K562 (cell line): ENCODE measurements at regions not wholly inside any gene's neighbourhood (a gene's known extent, or its start where the extent isn't known, plus 50 kb on each side); places are given as distances from the start of the nearest gene placed in this dataset.

Experiments
- ATAC-seq: fragments of 200-7000 bp; cut with Tn5 transposase; 3 replicates; pipeline ENCODE4 v1.9.1; 2020; ENCODE audit warnings: moderate library complexity
- BruUV-seq: library from RNA; stranded (reverse); fragments of 400-500 nt; replicated peaks from 2 replicates; lab custom pipeline; 2021; lab: Mats Ljungman, UMichigan
- CTCF ChIA-PET: fragments of 300-600 bp; formaldehyde crosslinking; extraction: SDS; loops from one replicate; lab custom pipeline; 2021; ENCODE audit warnings: low intra/inter-chr PET ratio; lab: Yijun Ruan, JAX
- POLR2A ChIA-PET: fragments of 300-600, 350-650 bp; sonication (Branson Sonifier 250); formaldehyde crosslinking; extraction: SDS; loops from one replicate; lab custom pipeline; 2021; ENCODE audit warnings: antibody characterized with exemption, inconsistent platforms; lab: Yijun Ruan, JAX
- DNase-seq, 4 experiments: peaks; one replicate each; pipeline versions ENCODE4 v3.0.0 to v3.0.0-alpha.2; 2011 to 2018; ENCODE audit warnings: low spot score in 3 of 4, mixed read lengths in 3 of 4; ENCODE audit errors: extremely low read depth in 1 of 4
- FAIRE-seq: peaks from 2 replicates; lab custom pipeline; 2011; peaks lifted over from hg19 to GRCh38; lab: Jason Lieb, UNC
- H2AFZ ChIP-seq: 2 replicates; pipeline ENCODE4 v1.6.0; 2011; ENCODE audit warnings: low read depth, low read length, control low read depth, inconsistent platforms
- H3K27ac ChIP-seq: fragments of 200-600 bp; 3 replicates; pipeline ENCODE4 v1.8.0; 2011; ENCODE audit warnings: low read depth, mild to moderate bottlenecking, control low read depth, inconsistent platforms, low read length, moderate library complexity, mixed read lengths; ENCODE audit errors: extremely low read depth
- H3K27me3 ChIP-seq, 2 experiments: fragments of 300-600 bp in 1 of 2; 2 replicates in 1 of 2; 3 replicates in 1 of 2; pipeline versions ENCODE4 v1.6.0 to v1.8.0; 2011; ENCODE audit warnings: inconsistent platforms in 2 of 2, low read length in 2 of 2, mild to moderate bottlenecking in 1 of 2, mixed read lengths in 1 of 2, moderate library complexity in 1 of 2; ENCODE audit not compliant: control insufficient read depth in 2 of 2, insufficient read depth in 2 of 2
- H3K36me3 ChIP-seq: fragments of 300-600 bp; 3 replicates; pipeline ENCODE4 v1.8.0; 2011; ENCODE audit warnings: mild to moderate bottlenecking, low read length, inconsistent platforms; ENCODE audit not compliant: control insufficient read depth, insufficient read depth
- H3K4me1 ChIP-seq, 2 experiments: fragments of 200-600 bp in 1 of 2; replicated peaks in 1 of 2; 2 replicates in 1 of 2; 3 replicates in 1 of 2; pipeline versions ENCODE4 v1.5.1 to v1.8.0; 2011; ENCODE audit warnings: inconsistent platforms in 2 of 2, low read length in 2 of 2, mild to moderate bottlenecking in 1 of 2, mixed read lengths in 1 of 2, moderate library complexity in 1 of 2; ENCODE audit not compliant: control insufficient read depth in 2 of 2, insufficient read depth in 2 of 2
- H3K4me2 ChIP-seq: 2 replicates; pipeline ENCODE4 v1.6.1; 2011; ENCODE audit warnings: low read length, control low read depth, inconsistent platforms, mixed read lengths; ENCODE audit not compliant: insufficient read depth
- H3K4me3 ChIP-seq: fragments of 200-600 bp; sonication (generic), shearing (Covaris generic); 2 replicates; pipeline ENCODE4 v1.5.1; 2016; ENCODE audit warnings: control low read depth, inconsistent platforms
- H3K79me2 ChIP-seq: fragments of 200-600 bp; 3 replicates; pipeline ENCODE4 v1.8.0; 2011; ENCODE audit warnings: low read length, inconsistent platforms; ENCODE audit not compliant: control insufficient read depth, insufficient read depth
- H3K9ac ChIP-seq, 2 experiments: 2 replicates each; pipeline versions ENCODE4 v1.6.0 to v1.6.1; 2011; ENCODE audit warnings: low read depth in 2 of 2, low read length in 2 of 2, control low read depth in 1 of 2, inconsistent platforms in 1 of 2, mild to moderate bottlenecking in 1 of 2, mixed read lengths in 1 of 2; ENCODE audit not compliant: insufficient read depth in 1 of 2
- H3K9me1 ChIP-seq: one replicate; pipeline ENCODE4 v1.6.0; 2011; ENCODE audit warnings: inconsistent platforms, mild to moderate bottlenecking, low read length, moderate library complexity; ENCODE audit not compliant: control insufficient read depth, insufficient read depth
- H3K9me3 ChIP-seq: replicated peaks from 2 replicates; pipeline ENCODE4 v1.5.1; 2011; ENCODE audit warnings: low read depth, low read length, inconsistent platforms; ENCODE audit not compliant: control insufficient read depth, insufficient read depth
- H4K20me1 ChIP-seq: replicated peaks from 2 replicates; pipeline ENCODE4 v1.6.1; 2011; ENCODE audit warnings: low read length, inconsistent platforms, mixed read lengths; ENCODE audit not compliant: control insufficient read depth, insufficient read depth
- ATF7 ChIP-seq: fragments of 450-650 bp; IDR thresholded peaks from 2 replicates; pipeline ENCODE4 v1.7.1; 2014; ENCODE audit warnings: mild to moderate bottlenecking, moderate library complexity
- CEBPG ChIP-seq, 3 experiments: fragments of 200-800 bp in 1 of 3; sonication (Bioruptor generic) in 1 of 3; sonication (generic) in 1 of 3; formaldehyde crosslinking in 1 of 3; IDR thresholded peaks in 2 of 3; conservative IDR thresholded peaks in 1 of 3; 2 replicates each; pipeline versions ENCODE4 v1.6.1 to v1.8.0; 2016 to 2022; ENCODE audit warnings: missing compliant biosample characterization in 2 of 3, missing genetic modification characterization in 2 of 3, mild to moderate bottlenecking in 1 of 3, missing genetic modification reagents in 1 of 3
- CXXC5 ChIP-seq: fragments of 250-450 bp; sonication (Bioruptor Pico); IDR thresholded peaks from 2 replicates; pipeline ENCODE4 v1.8.0; 2022; ENCODE audit warnings: inconsistent platforms, mild to moderate bottlenecking, moderate library complexity
- DIDO1 ChIP-seq: fragments of 450-650 bp; IDR thresholded peaks from 2 replicates; pipeline ENCODE4 v1.6.1; 2016; ENCODE audit warnings: low read depth, missing biosample characterization, missing genetic modification characterization
- IFI16 ChIP-seq: fragments of 250-450 bp; sonication (Bioruptor Pico); IDR thresholded peaks from 2 replicates; pipeline ENCODE4 v2.1.2; 2022; ENCODE audit warnings: mild to moderate bottlenecking, inconsistent platforms
- MAFG ChIP-seq: fragments of 450-650 bp; conservative IDR thresholded peaks from 2 replicates; pipeline ENCODE4 v1.6.1; 2016; ENCODE audit warnings: missing genetic modification characterization, missing compliant biosample characterization
- NFE2 ChIP-seq: IDR thresholded peaks from 2 replicates; pipeline ENCODE4 v1.6.1; 2014; ENCODE audit warnings: antibody characterized with exemption, low read depth
- NR4A1 ChIP-seq, 2 experiments: fragments of 250-450 bp in 1 of 2; fragments of 450-650 bp in 1 of 2; sonication (Bioruptor Pico) in 1 of 2; IDR thresholded peaks; 2 replicates each; pipeline versions ENCODE4 v1.4.0 to v1.6.1; 2016 to 2020; ENCODE audit warnings: mild to moderate bottlenecking in 2 of 2, missing compliant biosample characterization in 1 of 2, missing genetic modification characterization in 1 of 2, moderate library complexity in 1 of 2
- POLR2AphosphoS5 ChIP-seq: IDR thresholded peaks from 2 replicates; pipeline ENCODE4 v1.6.1; 2011; ENCODE audit warnings: mild to moderate bottlenecking, low read depth, low read length, moderate library complexity; ENCODE audit not compliant: control insufficient read depth, insufficient read depth
- PPARD ChIP-seq: fragments of 250-450 bp; sonication (Bioruptor Pico); IDR thresholded peaks from 2 replicates; pipeline ENCODE4 v1.8.0; 2022; ENCODE audit warnings: inconsistent platforms, mild to moderate bottlenecking, moderate library complexity
- RHOXF2B ChIP-seq: fragments of 250-450 bp; sonication (Bioruptor Pico); conservative IDR thresholded peaks from 2 replicates; pipeline ENCODE4 v1.5.1; 2021
- SLC30A9 ChIP-seq: fragments of 250-450 bp; sonication (Bioruptor Pico); IDR thresholded peaks from 2 replicates; pipeline ENCODE4 v1.8.0; 2022; ENCODE audit warnings: mild to moderate bottlenecking, moderate library complexity
- SNAPC5 ChIP-seq: fragments of 250-450 bp; sonication (Bioruptor Pico); IDR thresholded peaks from 2 replicates; pipeline ENCODE4 v1.8.0; 2021; ENCODE audit warnings: moderate library complexity, mild to moderate bottlenecking, inconsistent platforms
- ZNF263 ChIP-seq: sonication (generic); formaldehyde crosslinking; IDR thresholded peaks from 2 replicates; pipeline ENCODE4 v1.8.0; 2022; ENCODE audit warnings: mild to moderate bottlenecking, missing genetic modification reagents, borderline replicate concordance
- ZNF551 ChIP-seq: fragments of 250-450 bp; sonication (Bioruptor Pico); IDR thresholded peaks from 2 replicates; pipeline ENCODE4 v1.5.0; 2021; ENCODE audit warnings: mild to moderate bottlenecking, moderate library complexity
- ZSCAN32 ChIP-seq: fragments of 450-650 bp; formaldehyde crosslinking; IDR thresholded peaks from 2 replicates; pipeline ENCODE4 v1.4.0; 2020; ENCODE audit warnings: mild to moderate bottlenecking, moderate library complexity
- WGBS: fragments of 100-300 bp; shearing (Covaris generic); methylation state at CpG from one replicate; pipeline ENCODE4 v1.1.6; 2016; ENCODE audit warnings: low coverage, mixed read lengths; ENCODE audit not compliant: insufficient coverage; ENCODE audit errors: missing lambda C conversion rate; 5-methylcytosine and 5-hydroxymethylcytosine counted together
- in situ Hi-C: fragments of 300-500 bp; cut with MboI; formaldehyde crosslinking; loops from 4 replicates; pipeline ENCODE4 v1.15.0; 2018; ENCODE audit warnings: inconsistent platforms, mixed read lengths
- intact Hi-C: fragments of 100-400 bp; cut with micrococcal nuclease; formaldehyde crosslinking; loops from 2 replicates; pipeline ENCODE4 v1.14.2; 2022
- TF ChIP-seq, protein P1 (sequence below): sonication (generic); formaldehyde crosslinking; IDR thresholded peaks from 2 replicates; pipeline ENCODE4 v1.8.1; 2023; ENCODE audit warnings: mild to moderate bottlenecking, missing genetic modification reagents
- TF ChIP-seq, protein P2 (sequence below): fragments of 200-800 bp; sonication (Bioruptor generic); IDR thresholded peaks from 2 replicates; pipeline ENCODE4 v1.6.1; 2017; ENCODE audit warnings: missing genetic modification characterization, missing compliant biosample characterization

DNA sequence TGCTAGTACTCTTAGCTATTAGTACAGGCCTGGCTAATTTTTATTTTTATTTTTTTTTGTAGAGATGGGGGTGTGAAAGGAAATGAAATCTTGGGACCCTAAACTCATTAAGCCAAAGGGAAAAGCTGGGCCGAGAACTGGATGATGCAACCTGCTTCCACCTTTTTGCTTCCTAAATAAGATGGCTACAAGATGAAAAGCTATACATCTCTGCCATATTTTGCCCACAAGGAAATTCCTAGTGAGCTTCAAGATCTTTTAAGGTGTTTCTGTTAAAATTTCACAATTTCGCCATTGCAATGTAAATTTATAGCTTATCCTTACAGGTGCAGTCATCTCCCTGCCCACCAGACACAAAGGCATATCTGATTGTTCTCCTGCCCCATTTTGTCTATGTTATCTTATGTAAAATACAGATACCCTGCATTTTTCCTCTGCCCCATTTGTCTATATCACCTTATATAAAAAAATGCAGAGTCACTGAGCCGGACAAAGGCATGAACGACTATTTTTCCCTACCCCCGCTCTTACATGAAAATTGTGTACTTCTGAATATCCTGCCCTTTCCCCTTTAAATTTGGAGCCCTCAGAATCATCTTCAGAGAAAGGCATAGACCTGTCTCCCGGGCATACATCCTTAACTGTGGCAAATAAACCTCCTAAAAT is 112.0 kb upstream of the SLC38A2 start:
- Histone ChIP-seq H3K27ac (peak overlapping the region; percentile 17; the same call in 2 of the 3 replicates), H3K9me3 (no peaks in the 10 kb centered on the region), H3K4me1 (peaks cover 3 to 21% of the 10 kb centered on the region in 2 experiments; a peak in 4 of 5 replicates), H3K9me1 (no peaks in the 10 kb centered on the region), H3K4me2 (peak overlapping the region; percentile 23; the same call in 1 of the 2 replicates), H3K9ac (peak overlapping the region in 1 of 2 experiments; percentile 24; a peak in 1 of 4 replicates), H3K79me2 (no peaks in the 10 kb centered on the region), H3K27me3 (no peaks in the 10 kb centered on the region), H3K36me3 (no peaks in the 10 kb centered on the region), H3K4me3 (no peak overlapping the region), H4K20me1 (no peaks in the 10 kb centered on the region), H2AFZ (peak overlapping the region; percentile 59)
- 50% methylated on average over 6 of the region's 6 CpGs for WGBS
- ChIA-PET POLR2A (interaction anchor here (1.0 to 1.9 kb wide), 5 partner anchors 12 to 98 kb away, joined by 3 to 6 read pairs (median 4); no protein-coding TSS in a partner anchor), CTCF (no interaction called here)
- ATAC-seq (no peak), DNase-seq (no peak), FAIRE-seq (peak; percentile 69)
- intact Hi-C loops (no loop called here), in situ Hi-C loops (no loop called here)
- BruUV-seq, result no TSS peak
- TF ChIP-seq CXXC5 (CRISPR knock-in tag) (peak; percentile 20; the same call in 1 of the 2 replicates), POLR2AphosphoS5 (no peak), IFI16 (no peak), RHOXF2B (CRISPR knock-in tag) (no peak), SLC30A9 (CRISPR knock-in tag) (no peak), MAFG (peak; percentile 73), SNAPC5 (no peak), ZNF263 (CRISPR knock-in tag) (no peak), NFE2 (peak; percentile 71), ATF7 (0 out of 2 replicates have a peak, but pooled peaks have one; percentile 30), CEBPG (CRISPR knock-in tag; IDR thresholded peaks at IDR 0.05) (peak; percentile 71; the same call in 1 of the 2 replicates), CEBPG (tag; conservative IDR thresholded peaks at IDR 0.05 in 1 of 2, IDR thresholded peaks at IDR 0.05 in 1 of 2) (peak; percentile 88 to 94), NR4A1 (CRISPR knock-in tag; IDR thresholded peaks at IDR 0.05) (no peak), NR4A1 (tag; IDR thresholded peaks at IDR 0.05) (no peak), ZNF551 (CRISPR knock-in tag) (no peak), DIDO1 (tag) (no peak), ZSCAN32 (CRISPR knock-in tag) (peak; percentile 74), PPARD (CRISPR knock-in tag) (no peak)
- TF ChIP-seq, protein P1, sequence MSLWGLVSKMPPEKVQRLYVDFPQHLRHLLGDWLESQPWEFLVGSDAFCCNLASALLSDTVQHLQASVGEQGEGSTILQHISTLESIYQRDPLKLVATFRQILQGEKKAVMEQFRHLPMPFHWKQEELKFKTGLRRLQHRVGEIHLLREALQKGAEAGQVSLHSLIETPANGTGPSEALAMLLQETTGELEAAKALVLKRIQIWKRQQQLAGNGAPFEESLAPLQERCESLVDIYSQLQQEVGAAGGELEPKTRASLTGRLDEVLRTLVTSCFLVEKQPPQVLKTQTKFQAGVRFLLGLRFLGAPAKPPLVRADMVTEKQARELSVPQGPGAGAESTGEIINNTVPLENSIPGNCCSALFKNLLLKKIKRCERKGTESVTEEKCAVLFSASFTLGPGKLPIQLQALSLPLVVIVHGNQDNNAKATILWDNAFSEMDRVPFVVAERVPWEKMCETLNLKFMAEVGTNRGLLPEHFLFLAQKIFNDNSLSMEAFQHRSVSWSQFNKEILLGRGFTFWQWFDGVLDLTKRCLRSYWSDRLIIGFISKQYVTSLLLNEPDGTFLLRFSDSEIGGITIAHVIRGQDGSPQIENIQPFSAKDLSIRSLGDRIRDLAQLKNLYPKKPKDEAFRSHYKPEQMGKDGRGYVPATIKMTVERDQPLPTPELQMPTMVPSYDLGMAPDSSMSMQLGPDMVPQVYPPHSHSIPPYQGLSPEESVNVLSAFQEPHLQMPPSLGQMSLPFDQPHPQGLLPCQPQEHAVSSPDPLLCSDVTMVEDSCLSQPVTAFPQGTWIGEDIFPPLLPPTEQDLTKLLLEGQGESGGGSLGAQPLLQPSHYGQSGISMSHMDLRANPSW (CRISPR knock-in tag), result no peak
- TF ChIP-seq, protein P2, sequence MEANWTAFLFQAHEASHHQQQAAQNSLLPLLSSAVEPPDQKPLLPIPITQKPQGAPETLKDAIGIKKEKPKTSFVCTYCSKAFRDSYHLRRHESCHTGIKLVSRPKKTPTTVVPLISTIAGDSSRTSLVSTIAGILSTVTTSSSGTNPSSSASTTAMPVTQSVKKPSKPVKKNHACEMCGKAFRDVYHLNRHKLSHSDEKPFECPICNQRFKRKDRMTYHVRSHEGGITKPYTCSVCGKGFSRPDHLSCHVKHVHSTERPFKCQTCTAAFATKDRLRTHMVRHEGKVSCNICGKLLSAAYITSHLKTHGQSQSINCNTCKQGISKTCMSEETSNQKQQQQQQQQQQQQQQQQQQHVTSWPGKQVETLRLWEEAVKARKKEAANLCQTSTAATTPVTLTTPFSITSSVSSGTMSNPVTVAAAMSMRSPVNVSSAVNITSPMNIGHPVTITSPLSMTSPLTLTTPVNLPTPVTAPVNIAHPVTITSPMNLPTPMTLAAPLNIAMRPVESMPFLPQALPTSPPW (CRISPR knock-in tag), result no peak
